Retinal pigment epithelial cell (primary cell): ENCODE measurements at regions not wholly inside any gene's neighbourhood (a gene's known extent, or its start where the extent isn't known, plus 50 kb on each side); places are given as distances from the start of the nearest gene placed in this dataset.
"Not testable (repeated sequence)": the region's sequence is repeated elsewhere in the genome, so short reads cannot be mapped to it uniquely, and the experiment has no call there.

Source experiments
- DNase-seq: peaks from one replicate; pipeline ENCODE4 v3.0.0-alpha.2; 2010; ENCODE audit warnings: low read depth
- H3K4me3 ChIP-seq: 2 replicates; pipeline ENCODE4 v1.5.1; 2011; ENCODE audit warnings: mild to moderate bottlenecking, low read length, control low read depth, moderate library complexity
- TF ChIP-seq, protein P1 (sequence below): conservative IDR thresholded peaks from 2 replicates; pipeline ENCODE4 v1.5.1; 2011; ENCODE audit warnings: low read depth, low read length, control low read depth, inconsistent platforms

DNA sequence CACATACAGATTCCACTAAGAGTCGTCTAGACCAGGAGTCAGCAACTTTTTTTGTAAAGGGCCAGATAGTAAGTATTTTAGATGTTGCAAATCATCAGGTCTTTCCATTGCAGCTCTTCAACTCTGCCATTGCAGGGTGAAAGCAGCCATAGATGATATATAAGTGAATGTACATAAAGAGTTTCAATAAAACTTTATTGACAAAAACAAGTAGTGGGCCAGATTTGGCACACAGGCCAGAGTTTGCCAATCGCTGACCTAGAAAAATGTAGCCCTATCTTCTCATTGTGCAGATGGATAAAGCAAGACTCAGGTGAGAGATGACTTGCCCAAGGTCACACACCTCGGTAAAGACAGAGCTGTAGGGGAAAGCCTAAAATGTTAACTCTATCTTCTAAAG, 474.7 kb downstream of the MED13L start:
- TF ChIP-seq, protein P1, sequence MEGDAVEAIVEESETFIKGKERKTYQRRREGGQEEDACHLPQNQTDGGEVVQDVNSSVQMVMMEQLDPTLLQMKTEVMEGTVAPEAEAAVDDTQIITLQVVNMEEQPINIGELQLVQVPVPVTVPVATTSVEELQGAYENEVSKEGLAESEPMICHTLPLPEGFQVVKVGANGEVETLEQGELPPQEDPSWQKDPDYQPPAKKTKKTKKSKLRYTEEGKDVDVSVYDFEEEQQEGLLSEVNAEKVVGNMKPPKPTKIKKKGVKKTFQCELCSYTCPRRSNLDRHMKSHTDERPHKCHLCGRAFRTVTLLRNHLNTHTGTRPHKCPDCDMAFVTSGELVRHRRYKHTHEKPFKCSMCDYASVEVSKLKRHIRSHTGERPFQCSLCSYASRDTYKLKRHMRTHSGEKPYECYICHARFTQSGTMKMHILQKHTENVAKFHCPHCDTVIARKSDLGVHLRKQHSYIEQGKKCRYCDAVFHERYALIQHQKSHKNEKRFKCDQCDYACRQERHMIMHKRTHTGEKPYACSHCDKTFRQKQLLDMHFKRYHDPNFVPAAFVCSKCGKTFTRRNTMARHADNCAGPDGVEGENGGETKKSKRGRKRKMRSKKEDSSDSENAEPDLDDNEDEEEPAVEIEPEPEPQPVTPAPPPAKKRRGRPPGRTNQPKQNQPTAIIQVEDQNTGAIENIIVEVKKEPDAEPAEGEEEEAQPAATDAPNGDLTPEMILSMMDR, result no peak
- no peak overlapping the region for H3K4me3 ChIP-seq
- no peak for DNase-seq

DNA sequence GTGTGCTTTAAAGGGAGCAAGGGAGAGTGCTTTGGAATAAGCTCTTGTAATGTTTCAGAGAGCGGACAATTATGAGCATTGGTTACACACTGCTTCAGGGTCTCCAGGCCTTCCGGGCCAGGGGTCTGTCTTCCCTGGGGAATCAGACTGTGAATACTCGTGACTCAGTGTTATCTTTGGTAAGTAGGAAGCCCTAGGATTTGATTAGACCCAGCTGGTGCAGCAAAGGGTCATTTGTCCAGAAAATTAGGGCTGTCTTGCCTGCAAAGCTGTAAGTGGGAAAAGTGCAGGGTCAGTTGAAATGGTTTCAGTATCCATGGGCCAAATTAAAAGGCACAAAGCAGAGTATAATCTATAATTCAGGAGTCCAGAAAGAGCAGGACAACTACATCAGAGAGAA, 475.6 kb downstream of the MED13L start:
- DNase-seq, result no peak
- H3K4me3 ChIP-seq, result no peak overlapping the region
- TF ChIP-seq, protein P1, result no peak

DNA sequence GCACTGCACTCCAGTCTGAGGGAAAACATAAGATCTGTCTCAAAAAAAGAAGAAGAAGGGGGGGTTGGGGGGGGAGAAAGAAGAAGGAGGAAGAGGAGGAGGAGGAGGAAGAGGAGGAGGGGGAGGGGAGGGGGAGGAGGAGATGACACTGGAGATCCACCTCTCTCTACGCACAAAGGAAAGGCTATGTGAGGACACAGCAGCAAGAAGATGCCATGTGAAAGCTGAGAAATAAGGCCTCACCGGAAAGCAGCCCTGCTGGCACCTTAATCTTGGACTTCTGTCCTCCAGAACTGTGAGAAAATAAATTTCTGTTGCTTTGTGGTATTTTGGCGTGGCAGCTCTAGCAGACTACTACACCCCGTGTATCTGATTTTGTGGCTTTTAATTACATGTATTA, 477.9 kb downstream of the MED13L start:
- DNase-seq, result no peak
- no peak overlapping the region for H3K4me3 ChIP-seq
- TF ChIP-seq, protein P1, result no peak

- H3K4me3 ChIP-seq, result no peak overlapping the region
- TF ChIP-seq, protein P1, result no peak
- DNase-seq, result no peak
Observed at GRCh38 chr12:115798309-115798917, 479.1 kb downstream of the MED13L start.

- no peak for DNase-seq
- no peak overlapping the region for H3K4me3 ChIP-seq
- TF ChIP-seq, protein P1, result no peak
Observed at GRCh38 chr12:115794659-115795081, 482.8 kb downstream of the MED13L start.

- no peak for DNase-seq
- TF ChIP-seq, protein P1, result no peak
- H3K4me3 ChIP-seq, result no peak overlapping the region
Observed at GRCh38 chr12:115791331-115791730, 486.2 kb downstream of the MED13L start.

DNA sequence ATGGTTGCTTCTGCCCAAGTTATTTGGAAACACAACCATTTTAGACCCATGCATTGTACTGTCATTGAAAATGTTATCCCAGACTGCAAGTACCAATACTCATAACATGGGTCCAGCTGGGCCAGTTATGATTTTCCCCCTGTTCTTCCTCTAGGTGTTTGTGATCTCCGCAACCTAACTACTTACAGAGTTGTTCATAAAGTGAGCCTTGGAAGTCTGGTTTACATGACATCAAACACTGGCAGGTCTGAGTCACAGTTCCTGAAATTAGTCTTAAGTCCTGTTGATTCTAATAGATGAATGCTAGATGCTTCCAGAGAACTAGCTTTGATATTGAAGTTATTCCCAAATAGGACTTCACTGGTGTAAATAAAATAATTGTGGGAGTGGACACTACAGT, 487.0 kb downstream of the MED13L start:
- no peak overlapping the region for H3K4me3 ChIP-seq
- TF ChIP-seq, protein P1, result no peak
- DNase-seq, result no peak

- not testable (repeated sequence) for H3K4me3 ChIP-seq, DNase-seq
Observed at GRCh38 chr12:115786490-115786889, 491.0 kb downstream of the MED13L start.
